NB4 (cell line): ENCODE measurements at regions not wholly inside any gene's neighbourhood (a gene's known extent, or its start where the extent isn't known, plus 50 kb on each side); places are given as distances from the start of the nearest gene placed in this dataset.

ENCODE experiments used
- MAX ChIP-seq: IDR thresholded peaks from 2 replicates; pipeline ENCODE4 v1.6.1; 2011; ENCODE audit warnings: low read depth, low read length
- POLR2A ChIP-seq: IDR thresholded peaks from 2 replicates; pipeline ENCODE4 v1.6.1; 2011; ENCODE audit warnings: mild to moderate bottlenecking; ENCODE audit not compliant: insufficient read length; ENCODE audit errors: extremely low read depth
- TF ChIP-seq, protein P1 (sequence below): IDR thresholded peaks from one replicate; pipeline ENCODE4 v1.5.1; 2012; ENCODE audit warnings: low read depth, low read length

- TF ChIP-seq POLR2A (no peak), MAX (no peak)
- TF ChIP-seq, protein P1, sequence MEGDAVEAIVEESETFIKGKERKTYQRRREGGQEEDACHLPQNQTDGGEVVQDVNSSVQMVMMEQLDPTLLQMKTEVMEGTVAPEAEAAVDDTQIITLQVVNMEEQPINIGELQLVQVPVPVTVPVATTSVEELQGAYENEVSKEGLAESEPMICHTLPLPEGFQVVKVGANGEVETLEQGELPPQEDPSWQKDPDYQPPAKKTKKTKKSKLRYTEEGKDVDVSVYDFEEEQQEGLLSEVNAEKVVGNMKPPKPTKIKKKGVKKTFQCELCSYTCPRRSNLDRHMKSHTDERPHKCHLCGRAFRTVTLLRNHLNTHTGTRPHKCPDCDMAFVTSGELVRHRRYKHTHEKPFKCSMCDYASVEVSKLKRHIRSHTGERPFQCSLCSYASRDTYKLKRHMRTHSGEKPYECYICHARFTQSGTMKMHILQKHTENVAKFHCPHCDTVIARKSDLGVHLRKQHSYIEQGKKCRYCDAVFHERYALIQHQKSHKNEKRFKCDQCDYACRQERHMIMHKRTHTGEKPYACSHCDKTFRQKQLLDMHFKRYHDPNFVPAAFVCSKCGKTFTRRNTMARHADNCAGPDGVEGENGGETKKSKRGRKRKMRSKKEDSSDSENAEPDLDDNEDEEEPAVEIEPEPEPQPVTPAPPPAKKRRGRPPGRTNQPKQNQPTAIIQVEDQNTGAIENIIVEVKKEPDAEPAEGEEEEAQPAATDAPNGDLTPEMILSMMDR, result no peak
Observed at GRCh38 chr17:77025781-77026180, 115.0 kb upstream of the SEC14L1 start.
